Activated naive CD8-positive, alpha-beta T cell treated with anti-CD3 and anti-CD28 coated beads, Interleukin-2, amount 50 U/mL, for 16 hours (primary cell): ENCODE measurements at regions not wholly inside any gene's neighbourhood (a gene's known extent, or its start where the extent isn't known, plus 50 kb on each side); places are given as distances from the start of the nearest gene placed in this dataset.
"Not testable (repeated sequence)": the region's sequence is repeated elsewhere in the genome, so short reads cannot be mapped to it uniquely, and the experiment has no call there.

Source experiments
- DNase-seq: peaks from one replicate; pipeline ENCODE4 v3.0.0-alpha.2; 2020; ENCODE audit warnings: low read depth, low spot score

- no peak for DNase-seq
Observed at GRCh38 chr14:34300882-34301734, 160.9 kb downstream of the SPTSSA start.

- no peak for DNase-seq
Observed at GRCh38 chr14:34300330-34300729, 161.7 kb downstream of the SPTSSA start.

- DNase-seq = no peak
Observed at GRCh38 chr14:34299360-34299759, 162.7 kb downstream of the SPTSSA start.

GRCh38 chr14:34297786-34298520, 164.1 kb downstream of the SPTSSA start:
- no peak for DNase-seq

GRCh38 chr14:34283590-34283989, 178.4 kb downstream of the SPTSSA start:
- DNase-seq = no peak

GRCh38 chr14:34277191-34277590, 184.8 kb downstream of the SPTSSA start:
- no peak for DNase-seq

- DNase-seq = no peak
Observed at GRCh38 chr14:34275530-34275929, 186.5 kb downstream of the SPTSSA start.

GRCh38 chr14:34275078-34275477, 187.0 kb downstream of the SPTSSA start:
- DNase-seq = no peak

- DNase-seq = not testable (repeated sequence)
Observed at GRCh38 chr14:34273716-34274115, 188.3 kb downstream of the SPTSSA start.

- DNase-seq = no peak
Observed at GRCh38 chr14:34270361-34270760, 191.7 kb downstream of the SPTSSA start.

GRCh38 chr14:34266344-34266743, 195.7 kb downstream of the SPTSSA start:
- DNase-seq = no peak

GRCh38 chr14:34262127-34262910, 199.7 kb downstream of the SPTSSA start:
- DNase-seq = no peak

- DNase-seq = no peak
Observed at GRCh38 chr14:34259996-34260395, 202.0 kb downstream of the SPTSSA start.

GRCh38 chr14:34258318-34258717, 203.7 kb downstream of the SPTSSA start:
- no peak for DNase-seq

GRCh38 chr14:34257505-34257904, 204.5 kb downstream of the SPTSSA start:
- no peak for DNase-seq

- DNase-seq = no peak
Observed at GRCh38 chr14:34256223-34256622, 205.8 kb downstream of the SPTSSA start.

- DNase-seq = no peak
Observed at GRCh38 chr14:34254571-34254970, 207.5 kb downstream of the SPTSSA start.

- DNase-seq = no peak
Observed at GRCh38 chr14:34254031-34254430, 208.0 kb downstream of the SPTSSA start.

- no peak for DNase-seq
Observed at GRCh38 chr14:34252227-34252626, 209.8 kb downstream of the SPTSSA start.

- no peak for DNase-seq
Observed at GRCh38 chr14:34251662-34252061, 210.4 kb downstream of the SPTSSA start.

- no peak for DNase-seq
Observed at GRCh38 chr14:34250959-34251358, 211.1 kb downstream of the SPTSSA start.

GRCh38 chr14:34247605-34248004, 214.4 kb downstream of the SPTSSA start:
- DNase-seq = no peak
